K562 (cell line): ENCODE measurements at regions not wholly inside any gene's neighbourhood (a gene's known extent, or its start where the extent isn't known, plus 50 kb on each side); places are given as distances from the start of the nearest gene placed in this dataset.

Source experiments
- ATAC-seq: fragments of 200-7000 bp; cut with Tn5 transposase; 3 replicates; pipeline ENCODE4 v1.9.1; 2020; ENCODE audit warnings: moderate library complexity
- BruUV-seq: library from RNA; stranded (reverse); fragments of 400-500 nt; replicated peaks from 2 replicates; lab custom pipeline; 2021; lab: Mats Ljungman, UMichigan
- CTCF ChIA-PET: fragments of 300-600 bp; formaldehyde crosslinking; extraction: SDS; loops from one replicate; lab custom pipeline; 2021; ENCODE audit warnings: low intra/inter-chr PET ratio; lab: Yijun Ruan, JAX
- POLR2A ChIA-PET: fragments of 300-600, 350-650 bp; sonication (Branson Sonifier 250); formaldehyde crosslinking; extraction: SDS; loops from one replicate; lab custom pipeline; 2021; ENCODE audit warnings: antibody characterized with exemption, inconsistent platforms; lab: Yijun Ruan, JAX
- DNase-seq, 4 experiments: peaks; one replicate each; pipeline versions ENCODE4 v3.0.0 to v3.0.0-alpha.2; 2011 to 2018; ENCODE audit warnings: low spot score in 3 of 4, mixed read lengths in 3 of 4; ENCODE audit errors: extremely low read depth in 1 of 4
- FAIRE-seq: peaks from 2 replicates; lab custom pipeline; 2011; peaks lifted over from hg19 to GRCh38; lab: Jason Lieb, UNC
- H2AFZ ChIP-seq: 2 replicates; pipeline ENCODE4 v1.6.0; 2011; ENCODE audit warnings: low read depth, low read length, control low read depth, inconsistent platforms
- H3K27ac ChIP-seq: fragments of 200-600 bp; 3 replicates; pipeline ENCODE4 v1.8.0; 2011; ENCODE audit warnings: low read depth, mild to moderate bottlenecking, control low read depth, inconsistent platforms, low read length, moderate library complexity, mixed read lengths; ENCODE audit errors: extremely low read depth
- H3K27me3 ChIP-seq, 2 experiments: fragments of 300-600 bp in 1 of 2; 2 replicates in 1 of 2; 3 replicates in 1 of 2; pipeline versions ENCODE4 v1.6.0 to v1.8.0; 2011; ENCODE audit warnings: inconsistent platforms in 2 of 2, low read length in 2 of 2, mild to moderate bottlenecking in 1 of 2, mixed read lengths in 1 of 2, moderate library complexity in 1 of 2; ENCODE audit not compliant: control insufficient read depth in 2 of 2, insufficient read depth in 2 of 2
- H3K36me3 ChIP-seq: fragments of 300-600 bp; 3 replicates; pipeline ENCODE4 v1.8.0; 2011; ENCODE audit warnings: mild to moderate bottlenecking, low read length, inconsistent platforms; ENCODE audit not compliant: control insufficient read depth, insufficient read depth
- H3K4me1 ChIP-seq, 2 experiments: fragments of 200-600 bp in 1 of 2; replicated peaks in 1 of 2; 2 replicates in 1 of 2; 3 replicates in 1 of 2; pipeline versions ENCODE4 v1.5.1 to v1.8.0; 2011; ENCODE audit warnings: inconsistent platforms in 2 of 2, low read length in 2 of 2, mild to moderate bottlenecking in 1 of 2, mixed read lengths in 1 of 2, moderate library complexity in 1 of 2; ENCODE audit not compliant: control insufficient read depth in 2 of 2, insufficient read depth in 2 of 2
- H3K4me2 ChIP-seq: 2 replicates; pipeline ENCODE4 v1.6.1; 2011; ENCODE audit warnings: low read length, control low read depth, inconsistent platforms, mixed read lengths; ENCODE audit not compliant: insufficient read depth
- H3K4me3 ChIP-seq: fragments of 200-600 bp; sonication (generic), shearing (Covaris generic); 2 replicates; pipeline ENCODE4 v1.5.1; 2016; ENCODE audit warnings: control low read depth, inconsistent platforms
- H3K79me2 ChIP-seq: fragments of 200-600 bp; 3 replicates; pipeline ENCODE4 v1.8.0; 2011; ENCODE audit warnings: low read length, inconsistent platforms; ENCODE audit not compliant: control insufficient read depth, insufficient read depth
- H3K9ac ChIP-seq, 2 experiments: 2 replicates each; pipeline versions ENCODE4 v1.6.0 to v1.6.1; 2011; ENCODE audit warnings: low read depth in 2 of 2, low read length in 2 of 2, control low read depth in 1 of 2, inconsistent platforms in 1 of 2, mild to moderate bottlenecking in 1 of 2, mixed read lengths in 1 of 2; ENCODE audit not compliant: insufficient read depth in 1 of 2
- H3K9me1 ChIP-seq: one replicate; pipeline ENCODE4 v1.6.0; 2011; ENCODE audit warnings: inconsistent platforms, mild to moderate bottlenecking, low read length, moderate library complexity; ENCODE audit not compliant: control insufficient read depth, insufficient read depth
- H3K9me3 ChIP-seq: replicated peaks from 2 replicates; pipeline ENCODE4 v1.5.1; 2011; ENCODE audit warnings: low read depth, low read length, inconsistent platforms; ENCODE audit not compliant: control insufficient read depth, insufficient read depth
- H4K20me1 ChIP-seq: replicated peaks from 2 replicates; pipeline ENCODE4 v1.6.1; 2011; ENCODE audit warnings: low read length, inconsistent platforms, mixed read lengths; ENCODE audit not compliant: control insufficient read depth, insufficient read depth
- BRD4 ChIP-seq: fragments of 200-600 bp; sonication (generic); IDR thresholded peaks from 2 replicates; pipeline ENCODE4 v1.6.1; 2017; ENCODE audit warnings: inconsistent platforms
- CC2D1A ChIP-seq: fragments of 450-650 bp; IDR thresholded peaks from 2 replicates; pipeline ENCODE4 v1.6.1; 2017; ENCODE audit warnings: mild to moderate bottlenecking
- CHD1 ChIP-seq: fragments of 200-600 bp; sonication (generic); IDR thresholded peaks from one replicate; pipeline ENCODE4 v1.6.1; 2012; ENCODE audit warnings: mild to moderate bottlenecking, moderate library complexity, low read length, inconsistent platforms
- GATA2 ChIP-seq: sonication (generic); formaldehyde crosslinking; IDR thresholded peaks from 2 replicates; pipeline ENCODE4 v1.4.0; 2020; ENCODE audit warnings: mild to moderate bottlenecking, missing genetic modification reagents
- MXI1 ChIP-seq: IDR thresholded peaks from 2 replicates; pipeline ENCODE4 v1.6.1; 2011; ENCODE audit warnings: low read depth, mild to moderate bottlenecking, improper control_type of control experiment, low read length
- NFXL1 ChIP-seq: fragments of 450-650 bp; formaldehyde crosslinking; IDR thresholded peaks from 2 replicates; pipeline ENCODE4 v1.4.0; 2021; ENCODE audit warnings: mild to moderate bottlenecking
- TGIF2 ChIP-seq: sonication (generic); formaldehyde crosslinking; IDR thresholded peaks from 2 replicates; pipeline ENCODE4 v1.8.1; 2022; ENCODE audit warnings: mild to moderate bottlenecking, missing genetic modification reagents, moderate library complexity
- ZFP91 ChIP-seq: sonication (generic); formaldehyde crosslinking; IDR thresholded peaks from 2 replicates; pipeline ENCODE4 v1.8.0; 2022; ENCODE audit warnings: mild to moderate bottlenecking, missing genetic modification reagents
- ZNF224 ChIP-seq: sonication (generic); formaldehyde crosslinking; IDR thresholded peaks from 2 replicates; pipeline ENCODE4 v1.8.0; 2022; ENCODE audit warnings: mild to moderate bottlenecking, missing genetic modification reagents
- ZNF699 ChIP-seq: fragments of 250-450 bp; sonication (Bioruptor Pico); IDR thresholded peaks from 2 replicates; pipeline ENCODE4 v1.8.0; 2021; ENCODE audit warnings: mild to moderate bottlenecking, moderate library complexity; ENCODE audit not compliant: insufficient replicate concordance
- WGBS: fragments of 100-300 bp; shearing (Covaris generic); methylation state at CpG from one replicate; pipeline ENCODE4 v1.1.6; 2016; ENCODE audit warnings: low coverage, mixed read lengths; ENCODE audit not compliant: insufficient coverage; ENCODE audit errors: missing lambda C conversion rate; 5-methylcytosine and 5-hydroxymethylcytosine counted together
- in situ Hi-C: fragments of 300-500 bp; cut with MboI; formaldehyde crosslinking; loops from 4 replicates; pipeline ENCODE4 v1.15.0; 2018; ENCODE audit warnings: inconsistent platforms, mixed read lengths
- intact Hi-C: fragments of 100-400 bp; cut with micrococcal nuclease; formaldehyde crosslinking; loops from 2 replicates; pipeline ENCODE4 v1.14.2; 2022
- TF ChIP-seq, protein P1 (sequence below): conservative IDR thresholded peaks from 2 replicates; pipeline ENCODE4 v1.6.1; 2011; ENCODE audit warnings: low read depth, mild to moderate bottlenecking, low read length; ENCODE audit not compliant: control insufficient read depth

- ChIA-PET POLR2A (interaction anchor here (0.7 to 0.9 kb wide), 2 partner anchors 12 to 362 kb away, joined by 3 to 4 read pairs; no protein-coding TSS in a partner anchor), CTCF (no interaction called here)
- in situ Hi-C loops (no loop called here), intact Hi-C loops (no loop called here)
- BruUV-seq: no TSS peak
- Histone ChIP-seq H3K27ac (no peak overlapping the region), H3K27me3 (no peaks in the 10 kb centered on the region), H3K4me1 (no peaks in the 10 kb centered on the region), H4K20me1 (no peaks in the 10 kb centered on the region), H3K9me1 (no peaks in the 10 kb centered on the region), H3K4me3 (no peak overlapping the region), H3K79me2 (no peaks in the 10 kb centered on the region), H3K9ac (no peak overlapping the region), H3K36me3 (no peaks in the 10 kb centered on the region), H3K9me3 (no peaks in the 10 kb centered on the region), H2AFZ (no peak overlapping the region), H3K4me2 (no peak overlapping the region)
- FAIRE-seq (no peak), ATAC-seq (no peak), DNase-seq (no peak)
- no peak for TF ChIP-seq CC2D1A
- no peak for TF ChIP-seq GATA2 (CRISPR knock-in tag)
- no peak for TF ChIP-seq TGIF2
- TF ChIP-seq ZNF224 (CRISPR knock-in tag): no peak
- TF ChIP-seq ZFP91: no peak
- no peak for TF ChIP-seq ZNF699 (CRISPR knock-in tag)
- TF ChIP-seq NFXL1 (CRISPR knock-in tag): no peak
- no peak for TF ChIP-seq CHD1
- TF ChIP-seq, protein P1, sequence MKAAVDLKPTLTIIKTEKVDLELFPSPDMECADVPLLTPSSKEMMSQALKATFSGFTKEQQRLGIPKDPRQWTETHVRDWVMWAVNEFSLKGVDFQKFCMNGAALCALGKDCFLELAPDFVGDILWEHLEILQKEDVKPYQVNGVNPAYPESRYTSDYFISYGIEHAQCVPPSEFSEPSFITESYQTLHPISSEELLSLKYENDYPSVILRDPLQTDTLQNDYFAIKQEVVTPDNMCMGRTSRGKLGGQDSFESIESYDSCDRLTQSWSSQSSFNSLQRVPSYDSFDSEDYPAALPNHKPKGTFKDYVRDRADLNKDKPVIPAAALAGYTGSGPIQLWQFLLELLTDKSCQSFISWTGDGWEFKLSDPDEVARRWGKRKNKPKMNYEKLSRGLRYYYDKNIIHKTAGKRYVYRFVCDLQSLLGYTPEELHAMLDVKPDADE: no peak
- TF ChIP-seq BRD4: no peak
- no peak for TF ChIP-seq MXI1
- 0% methylated on average over 3 of the region's 3 CpGs for WGBS
These were observed 138.4 kb upstream of the FRMD6 start for GRCh38 chr14:51513281-51513680.
